Fibroblast of pulmonary artery (primary cell): ENCODE measurements at regions not wholly inside any gene's neighbourhood (a gene's known extent, or its start where the extent isn't known, plus 50 kb on each side); places are given as distances from the start of the nearest gene placed in this dataset.
A peak's percentile ranks its signal among the peaks of the same experiment; 100 is the strongest.

Source experiments
- DNase-seq: peaks from one replicate; pipeline ENCODE4 v3.0.0-alpha.2; 2010; ENCODE audit warnings: low read depth
- H3K4me3 ChIP-seq: replicated peaks from 2 replicates; pipeline ENCODE4 v1.5.1; 2011; ENCODE audit warnings: low read depth, mild to moderate bottlenecking, control low read depth, low read length, moderate library complexity
- TF ChIP-seq, protein P1 (sequence below): IDR thresholded peaks from 2 replicates; pipeline ENCODE4 v1.5.1; 2011; ENCODE audit warnings: mild to moderate bottlenecking, control low read depth, low read length, inconsistent platforms; ENCODE audit errors: missing control alignments

- DNase-seq: no peak
- TF ChIP-seq, protein P1, sequence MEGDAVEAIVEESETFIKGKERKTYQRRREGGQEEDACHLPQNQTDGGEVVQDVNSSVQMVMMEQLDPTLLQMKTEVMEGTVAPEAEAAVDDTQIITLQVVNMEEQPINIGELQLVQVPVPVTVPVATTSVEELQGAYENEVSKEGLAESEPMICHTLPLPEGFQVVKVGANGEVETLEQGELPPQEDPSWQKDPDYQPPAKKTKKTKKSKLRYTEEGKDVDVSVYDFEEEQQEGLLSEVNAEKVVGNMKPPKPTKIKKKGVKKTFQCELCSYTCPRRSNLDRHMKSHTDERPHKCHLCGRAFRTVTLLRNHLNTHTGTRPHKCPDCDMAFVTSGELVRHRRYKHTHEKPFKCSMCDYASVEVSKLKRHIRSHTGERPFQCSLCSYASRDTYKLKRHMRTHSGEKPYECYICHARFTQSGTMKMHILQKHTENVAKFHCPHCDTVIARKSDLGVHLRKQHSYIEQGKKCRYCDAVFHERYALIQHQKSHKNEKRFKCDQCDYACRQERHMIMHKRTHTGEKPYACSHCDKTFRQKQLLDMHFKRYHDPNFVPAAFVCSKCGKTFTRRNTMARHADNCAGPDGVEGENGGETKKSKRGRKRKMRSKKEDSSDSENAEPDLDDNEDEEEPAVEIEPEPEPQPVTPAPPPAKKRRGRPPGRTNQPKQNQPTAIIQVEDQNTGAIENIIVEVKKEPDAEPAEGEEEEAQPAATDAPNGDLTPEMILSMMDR: no peak
- H3K4me3 ChIP-seq: no peak overlapping the region
Observed at GRCh38 chr10:94059178-94059883, 65.6 kb downstream of the PLCE1 start.

- no peak overlapping the region for H3K4me3 ChIP-seq
- DNase-seq: no peak
- TF ChIP-seq, protein P1: no peak
Observed at GRCh38 chr10:94061026-94061425, 67.3 kb downstream of the PLCE1 start.

- H3K4me3 ChIP-seq: no peak overlapping the region
- TF ChIP-seq, protein P1: no peak
- DNase-seq: no peak
Observed at GRCh38 chr10:94062611-94063010, 68.9 kb downstream of the PLCE1 start.

DNA sequence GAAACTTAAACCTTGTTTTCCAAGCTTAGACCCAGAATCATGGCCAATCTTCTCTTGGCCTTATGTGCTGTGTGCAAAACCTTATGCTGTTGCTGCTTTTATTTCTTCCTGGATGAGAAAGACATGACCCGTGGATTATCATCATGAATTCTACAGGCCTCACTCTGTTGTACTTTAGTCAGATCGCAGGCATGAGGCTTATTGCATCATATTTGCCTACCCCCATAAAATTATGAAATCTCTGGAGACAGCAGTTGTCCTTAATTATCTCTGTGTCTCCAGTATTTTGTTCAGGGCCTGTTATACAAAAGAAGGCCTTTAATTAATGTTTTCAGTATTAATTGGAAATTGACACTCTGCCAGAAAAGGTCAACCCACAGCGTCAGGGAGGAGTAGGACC is 71.6 kb downstream of the PLCE1 start:
- no peak overlapping the region for H3K4me3 ChIP-seq
- peak; percentile 16 for DNase-seq
- TF ChIP-seq, protein P1: no peak

GRCh38 chr10:94065787-94066186 is 72.1 kb downstream of the PLCE1 start:
- TF ChIP-seq, protein P1: no peak
- no peak overlapping the region for H3K4me3 ChIP-seq

GRCh38 chr10:94066411-94066810 is 72.7 kb downstream of the PLCE1 start:
- H3K4me3 ChIP-seq: no peak overlapping the region
- DNase-seq: peak; percentile 72
- TF ChIP-seq, protein P1: no peak

More at GRCh38 chr10:94065787-94066186, 72.1 kb downstream of the PLCE1 start:
- no peak for DNase-seq

DNA sequence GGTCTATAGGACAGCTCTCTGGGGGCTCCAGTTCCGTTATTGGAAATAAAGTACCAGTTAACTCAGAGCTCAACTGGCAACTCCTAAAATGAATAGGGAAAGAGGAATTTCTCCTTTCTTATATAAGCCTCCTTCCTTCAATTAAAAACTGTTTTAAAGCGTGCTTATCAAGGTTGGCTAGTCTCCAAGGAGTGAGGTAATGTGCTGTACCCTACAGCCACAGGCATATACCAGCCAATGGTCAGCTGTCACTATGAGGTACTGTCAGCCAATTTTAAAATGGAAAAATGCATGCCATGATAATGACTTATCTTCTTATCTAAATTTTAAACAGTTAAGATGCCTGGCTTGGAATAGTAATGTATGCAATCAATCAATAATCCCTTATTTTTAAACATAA is 76.2 kb downstream of the PLCE1 start:
- TF ChIP-seq, protein P1: no peak
- peak; percentile 23 for DNase-seq
- H3K4me3 ChIP-seq: no peak overlapping the region
